Activated CD8-positive, alpha-beta memory T cell treated with anti-CD3 and anti-CD28 coated beads, Interleukin-2, amount 50 U/mL, for 1 hour (primary cell): ENCODE measurements at regions not wholly inside any gene's neighbourhood (a gene's known extent, or its start where the extent isn't known, plus 50 kb on each side); places are given as distances from the start of the nearest gene placed in this dataset.

Experiments used
- DNase-seq: peaks from one replicate; pipeline ENCODE4 v3.0.0-alpha.2; 2020; ENCODE audit errors: extremely low read depth

DNA sequence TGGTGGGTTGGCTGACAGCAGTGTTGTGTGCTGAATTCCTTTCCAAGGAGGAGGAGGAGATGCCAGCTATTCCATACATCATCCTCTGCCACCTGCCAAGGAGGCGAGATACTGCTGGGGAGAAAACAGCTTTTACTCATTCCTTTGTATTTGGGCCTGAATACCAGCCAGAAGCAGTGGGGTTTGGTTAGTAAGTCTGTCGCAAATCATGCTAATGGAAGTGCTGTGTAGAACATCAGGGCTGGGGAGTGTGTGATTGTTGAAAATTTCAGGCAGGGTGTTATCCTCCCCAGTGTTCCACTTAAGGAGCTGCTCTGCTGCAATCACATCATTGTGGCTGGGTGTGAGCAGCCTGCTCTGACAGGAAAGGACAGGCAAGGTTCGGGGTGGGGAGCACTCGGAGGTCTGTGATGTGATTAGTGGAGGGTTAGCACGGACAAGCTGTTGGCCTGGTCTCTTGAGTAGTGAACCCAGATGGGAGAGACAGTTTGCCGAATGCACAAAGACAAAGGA is 128.2 kb upstream of the DLX2 start:
- DNase-seq = no peak

DNA sequence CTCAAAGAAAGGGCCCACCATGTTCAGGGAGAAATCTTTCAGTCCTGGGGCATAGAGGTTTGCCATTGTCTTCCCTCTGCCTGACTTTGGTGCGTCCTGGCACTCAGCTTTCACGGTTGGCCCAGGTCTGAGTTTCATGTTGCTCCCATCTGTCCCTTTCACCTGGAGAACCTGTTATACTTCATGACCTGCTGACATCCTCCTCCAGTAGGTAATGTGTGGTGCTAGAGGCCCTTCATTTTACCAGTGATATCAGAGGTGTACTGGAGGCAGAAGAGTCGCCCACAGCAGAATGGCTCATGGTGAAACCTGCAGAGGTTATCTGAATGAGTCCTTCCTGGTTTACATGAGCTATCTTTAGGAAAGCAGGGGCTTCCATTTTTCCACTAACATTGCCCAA is 128.8 kb upstream of the DLX2 start:
- DNase-seq = no peak

DNA sequence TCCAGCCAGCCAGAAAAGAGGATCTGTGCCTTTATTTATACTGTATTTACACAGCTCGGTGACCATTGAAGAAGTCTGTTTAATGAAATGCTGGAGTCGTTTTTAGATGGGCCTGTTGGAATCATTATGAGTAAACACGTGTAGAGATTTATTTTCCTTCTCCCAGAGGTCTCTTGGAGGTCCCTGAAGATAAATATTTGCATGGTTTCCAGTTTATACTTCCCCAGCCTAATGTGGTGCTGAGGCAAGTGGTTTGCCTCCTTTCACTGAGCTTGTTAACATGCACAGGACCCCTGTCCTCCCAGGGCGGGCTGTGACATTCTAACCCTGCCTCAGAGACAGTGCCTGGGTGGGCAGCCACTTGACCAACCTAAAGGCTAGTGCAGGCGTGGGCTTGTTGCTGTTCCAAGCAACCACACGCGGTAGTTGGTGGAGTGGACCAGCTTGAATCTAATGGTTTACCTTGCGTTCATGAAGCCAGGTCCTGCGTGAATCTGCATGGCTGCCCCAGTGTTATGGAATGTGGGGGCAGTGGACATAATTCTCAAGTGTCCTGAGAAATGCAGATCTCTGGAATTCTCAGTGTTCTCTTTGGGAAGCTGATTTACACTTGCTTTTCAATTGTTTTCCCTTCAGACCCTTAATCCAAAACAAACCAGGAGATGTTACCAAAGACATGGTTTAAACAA is 130.2 kb upstream of the DLX2 start:
- no peak for DNase-seq

DNA sequence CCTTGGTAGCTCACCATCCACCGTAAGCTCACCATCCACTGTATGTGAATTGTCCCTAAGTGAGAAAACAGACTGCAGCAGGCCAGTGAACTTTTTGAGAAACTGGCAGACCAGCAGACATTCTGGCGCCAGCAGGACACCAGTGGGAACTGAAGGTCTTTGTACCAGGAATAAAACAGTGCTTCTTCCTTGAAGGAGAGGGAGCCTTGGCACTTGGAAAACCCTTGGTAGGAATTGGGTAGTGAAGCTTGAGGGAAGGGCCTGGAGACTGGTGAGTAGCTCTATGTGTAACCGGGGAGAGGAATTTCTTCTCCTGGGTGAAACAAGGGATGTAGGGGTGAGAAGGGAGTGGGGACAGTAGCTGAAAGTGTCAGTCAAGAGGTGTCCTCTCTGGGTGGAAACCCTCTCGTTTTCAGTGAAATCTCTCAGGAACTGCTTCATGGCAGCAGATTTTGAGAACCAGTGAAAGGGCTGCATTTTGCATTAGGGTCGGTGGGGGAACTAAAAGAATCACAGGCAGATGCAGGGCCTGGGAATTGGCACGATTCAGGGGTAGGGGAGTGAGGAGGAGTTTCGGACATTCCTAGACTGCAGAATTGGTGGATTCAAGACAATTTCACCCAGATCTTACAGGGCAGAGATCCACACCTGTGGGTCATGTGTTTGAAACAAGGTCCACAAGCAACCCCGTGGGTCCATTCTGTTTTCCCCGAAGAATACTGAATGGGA is 131.5 kb upstream of the DLX2 start:
- DNase-seq = no peak

DNA sequence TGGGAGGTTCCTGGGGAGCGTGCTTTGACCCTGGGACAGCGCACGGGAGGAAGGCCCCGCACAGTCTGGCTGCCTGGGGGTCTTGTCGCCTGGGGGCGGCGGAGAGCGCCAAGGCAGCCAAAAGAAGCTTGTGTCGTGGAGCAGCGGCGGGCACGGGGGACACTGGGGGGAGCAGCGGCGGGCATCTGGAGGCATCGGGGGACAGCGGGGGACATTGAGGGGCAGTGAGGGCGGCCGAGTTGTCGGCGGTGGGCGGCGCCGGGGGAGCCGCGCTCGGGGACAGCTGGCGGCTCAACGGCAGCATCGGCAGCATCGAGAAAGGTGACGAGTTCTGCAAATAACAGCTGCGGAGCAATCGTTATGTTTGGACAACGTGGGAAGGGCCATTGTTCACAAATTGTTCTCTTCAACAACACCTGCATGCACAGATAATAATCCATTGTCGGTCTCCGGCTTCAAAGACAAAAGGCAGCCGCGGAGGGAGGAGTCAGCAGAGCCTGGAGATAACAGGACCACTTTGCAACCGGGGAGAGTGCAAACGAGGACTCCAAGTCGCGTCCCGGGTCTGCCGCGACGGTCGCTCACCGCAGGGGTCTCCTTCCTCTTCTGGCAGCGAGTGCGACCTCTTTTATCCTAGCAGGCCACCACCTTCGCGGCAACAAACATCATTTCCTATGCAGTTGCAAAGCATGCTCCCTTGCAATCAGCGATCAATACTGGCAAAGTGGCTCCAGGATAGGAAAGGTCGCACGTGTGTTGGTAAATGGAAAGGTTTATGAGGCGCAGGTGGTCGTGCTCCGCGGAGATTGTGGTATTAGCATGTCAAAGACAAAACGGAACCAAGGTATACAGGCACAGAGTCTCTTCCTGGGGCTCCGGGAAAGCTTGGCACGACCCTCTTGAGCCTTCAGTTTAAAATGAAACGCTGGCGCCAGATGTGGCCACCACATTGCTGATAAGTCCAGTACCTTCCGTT is 132.3 kb upstream of the DLX2 start:
- no peak for DNase-seq

DNA sequence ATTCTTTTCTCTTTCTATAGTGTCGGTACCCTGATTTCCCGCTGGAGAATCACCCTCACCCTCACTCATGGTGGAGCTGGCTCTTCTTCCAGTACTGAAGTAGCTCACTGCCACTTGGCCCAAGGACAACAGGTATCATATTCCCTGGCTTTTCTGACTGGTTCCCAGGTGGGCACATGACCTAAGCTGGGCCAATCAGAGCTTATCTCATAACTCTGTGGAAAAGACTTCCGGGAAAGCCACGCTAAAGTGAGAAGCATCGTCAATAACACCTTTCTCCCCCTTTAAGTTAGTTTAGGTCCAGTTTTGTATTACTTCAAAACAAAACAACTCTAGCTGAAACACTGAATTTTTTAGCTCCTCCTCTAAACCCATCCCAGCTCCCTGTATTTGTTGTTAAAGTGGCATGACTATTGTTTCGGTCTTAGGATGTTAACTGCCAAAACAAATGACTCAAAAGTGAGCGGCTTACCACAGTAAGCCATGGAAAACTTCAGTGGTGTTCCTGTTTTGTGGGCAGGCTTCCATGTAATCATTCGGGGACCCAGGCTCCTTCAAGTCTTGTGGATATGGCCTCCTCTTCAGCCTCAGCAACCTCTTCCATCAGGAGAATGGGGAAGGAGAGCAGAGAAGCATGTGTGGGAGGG is 137.4 kb upstream of the DLX2 start:
- DNase-seq = no peak

DNA sequence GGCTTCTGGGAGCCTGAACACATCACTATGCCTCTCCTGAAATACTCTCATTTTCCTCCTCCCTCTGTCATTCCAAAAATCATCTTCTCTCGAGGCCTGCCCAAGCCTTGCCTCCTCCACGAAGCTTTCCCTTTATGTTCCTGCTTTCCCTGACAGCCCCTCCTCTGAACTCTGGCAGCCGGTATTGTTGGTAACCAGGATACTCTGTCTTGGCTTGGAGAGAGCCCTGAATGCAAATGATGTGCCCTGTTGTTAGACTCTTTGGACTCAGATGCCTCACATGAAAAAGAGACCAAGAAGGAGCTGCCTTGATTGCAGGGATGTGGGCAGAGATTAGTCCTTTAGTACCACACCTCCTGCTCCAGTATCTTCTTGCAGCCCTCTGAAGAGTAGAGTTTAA is 138.5 kb upstream of the DLX2 start:
- no peak for DNase-seq

DNA sequence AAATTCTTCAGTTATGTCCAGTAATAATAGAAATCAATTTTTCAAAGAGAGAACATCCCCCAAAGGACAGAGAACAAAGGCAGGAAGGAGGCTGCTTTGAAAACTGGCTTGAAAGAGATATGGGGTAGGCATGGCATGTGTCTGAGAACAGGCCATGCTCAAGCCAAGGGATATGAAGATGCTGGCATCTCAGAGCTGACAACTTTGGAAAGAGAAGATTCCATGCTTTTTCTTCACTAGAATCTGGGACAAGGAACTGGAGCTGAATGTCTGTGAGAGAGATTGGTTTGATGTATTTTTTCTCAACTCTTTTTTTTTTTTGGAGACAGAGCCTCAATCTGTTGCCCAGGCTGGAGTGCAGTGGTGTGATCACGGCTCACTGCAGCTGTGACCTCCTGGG is 139.8 kb upstream of the DLX2 start:
- no peak for DNase-seq

DNA sequence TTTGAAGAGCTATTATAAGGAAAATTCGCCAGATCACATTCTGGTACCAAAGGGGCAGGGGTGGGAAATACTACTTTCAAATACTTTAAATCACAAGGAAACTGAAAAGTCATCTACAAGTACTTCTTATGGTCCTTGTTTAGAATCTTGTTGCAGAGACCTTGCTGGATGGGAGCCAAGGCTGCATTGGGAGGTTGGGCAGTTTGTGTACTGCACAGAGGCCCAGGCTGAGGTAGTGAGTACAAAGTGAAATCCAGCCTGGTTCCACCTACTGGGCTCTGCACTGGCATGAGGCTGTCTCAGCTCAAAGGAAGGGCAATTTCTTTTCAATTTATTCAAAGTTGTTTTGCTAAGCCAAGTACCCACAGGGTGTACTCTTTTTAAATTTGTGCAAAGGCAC is 140.3 kb upstream of the DLX2 start:
- DNase-seq = no peak

DNA sequence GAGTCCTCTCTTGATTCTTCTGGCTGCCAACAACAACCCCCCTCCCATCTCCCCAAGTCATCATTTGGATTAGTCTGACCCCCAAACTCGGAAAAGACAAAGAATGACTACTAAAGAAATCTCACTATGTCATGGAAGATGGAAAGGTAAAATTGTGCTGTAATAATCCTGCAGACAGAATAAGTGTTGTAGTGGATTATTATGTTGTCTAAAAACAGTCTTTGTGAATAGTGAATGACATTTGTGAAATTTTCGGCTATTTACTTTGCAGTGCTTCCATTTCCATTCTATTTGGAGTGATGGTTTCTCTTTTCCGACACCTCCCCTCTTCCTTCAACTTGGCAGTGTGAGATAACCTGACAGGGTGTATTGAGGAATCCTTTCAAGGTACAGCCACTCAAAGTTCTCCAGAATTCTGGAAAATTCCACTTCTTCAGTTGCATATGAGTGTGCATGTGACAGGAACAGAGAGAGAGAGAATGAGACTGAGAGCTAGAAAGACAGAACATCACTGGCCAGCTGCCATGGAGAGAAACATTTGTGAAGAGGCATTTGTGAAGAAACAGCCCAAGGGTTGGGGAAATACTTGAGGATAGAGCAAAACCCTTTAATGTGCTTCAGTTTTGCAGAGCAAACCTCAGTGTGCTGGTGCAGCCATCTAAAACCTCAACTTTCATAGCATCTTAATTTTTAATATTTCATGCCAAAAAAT is 141.9 kb upstream of the DLX2 start:
- DNase-seq = no peak

DNA sequence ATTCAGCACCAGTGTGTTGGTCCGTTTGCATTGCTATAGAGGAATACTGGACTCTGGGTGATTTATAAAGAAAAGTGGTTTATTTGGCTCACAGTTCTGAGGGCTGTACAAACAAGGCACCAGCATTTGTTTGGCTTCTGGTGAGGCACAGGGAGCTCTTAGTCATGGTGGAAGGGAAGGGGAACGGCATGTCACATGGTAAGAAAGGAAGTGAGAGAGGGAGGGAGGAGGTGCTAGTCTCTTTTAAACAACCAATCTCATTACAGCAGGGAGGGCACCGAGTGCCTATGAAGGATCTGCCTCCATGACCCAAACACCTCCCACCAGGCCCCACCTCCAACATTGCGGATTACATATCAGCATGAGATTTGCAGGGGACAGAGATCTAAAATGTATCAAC is 143.9 kb upstream of the DLX2 start:
- no peak for DNase-seq

DNA sequence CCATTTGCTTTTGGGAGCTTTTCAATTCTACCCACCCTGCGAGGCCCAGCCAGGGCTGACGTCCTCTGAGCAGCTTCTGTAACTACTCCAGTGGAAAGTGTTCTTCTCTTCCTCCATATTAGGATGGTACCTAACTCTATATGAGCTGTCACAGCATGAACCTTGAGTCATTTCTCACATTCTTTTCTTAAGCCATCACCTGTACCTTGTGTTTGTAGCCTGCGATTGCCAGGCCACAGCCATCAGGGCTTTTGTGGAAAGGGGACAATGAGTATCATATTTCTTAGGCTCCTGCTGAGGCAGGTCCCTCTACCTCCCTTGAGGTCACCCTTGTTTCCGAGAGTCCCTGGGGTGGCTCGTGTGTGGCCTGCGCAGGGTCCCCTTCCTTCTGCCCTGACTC is 144.5 kb upstream of the DLX2 start:
- DNase-seq = no peak

DNA sequence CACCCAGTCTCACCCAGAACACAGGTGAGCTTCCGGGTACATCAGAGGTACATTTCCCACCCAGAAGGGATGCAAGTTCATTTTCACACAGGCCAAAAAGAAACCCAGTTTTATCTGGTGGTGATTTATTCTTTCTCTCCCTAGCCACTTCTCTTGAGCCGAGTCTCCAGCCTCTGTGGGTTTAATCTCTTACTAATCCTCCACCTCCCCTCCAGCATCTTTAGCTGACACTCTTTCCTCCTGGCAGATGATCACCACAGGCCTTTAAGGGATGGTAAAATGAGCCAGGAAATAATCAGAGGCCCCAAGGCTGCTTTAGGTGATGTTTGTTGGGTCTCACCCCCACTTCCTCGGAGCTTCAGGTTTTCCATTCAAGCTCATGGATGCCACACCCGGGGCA is 145.7 kb upstream of the DLX2 start:
- no peak for DNase-seq

DNA sequence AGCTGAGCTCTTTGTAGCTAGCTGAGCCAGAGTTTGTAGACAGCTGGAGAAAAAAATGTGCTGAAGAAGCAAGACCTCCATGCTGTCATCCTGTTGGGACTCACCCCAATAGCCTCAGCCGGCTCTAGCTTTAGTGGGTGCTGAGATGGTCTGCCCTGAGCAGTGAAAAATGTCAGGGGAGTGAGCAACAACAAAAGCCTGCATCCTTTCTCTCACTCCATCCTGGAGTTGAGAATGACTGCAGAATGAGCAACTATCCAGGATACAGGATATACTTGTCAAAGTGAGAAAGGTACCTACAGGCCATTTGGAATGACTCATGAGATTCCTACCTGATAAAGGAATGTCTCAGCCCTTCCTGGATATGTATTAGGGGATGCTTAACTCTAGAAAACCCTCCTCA is 146.1 kb upstream of the DLX2 start:
- no peak for DNase-seq

DNA sequence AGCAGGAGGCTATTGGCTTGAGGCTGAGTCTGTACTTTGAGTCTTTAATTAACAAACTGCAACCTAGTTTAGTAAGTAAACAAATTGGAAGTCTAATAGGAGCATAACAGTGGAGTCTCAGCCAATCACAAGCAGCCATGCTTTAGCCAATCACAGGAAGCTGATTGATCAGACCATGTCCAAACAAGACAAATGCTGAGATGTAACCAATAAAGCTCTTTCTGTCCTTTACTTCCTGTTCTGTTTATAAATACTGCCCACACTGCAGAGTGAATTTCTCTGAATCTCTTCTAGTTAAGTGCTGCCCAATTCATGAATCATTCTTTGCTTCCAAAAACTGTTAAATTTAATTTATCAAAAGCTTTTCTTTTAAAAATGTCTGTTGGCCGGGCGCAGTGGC is 146.6 kb upstream of the DLX2 start:
- DNase-seq = no peak

DNA sequence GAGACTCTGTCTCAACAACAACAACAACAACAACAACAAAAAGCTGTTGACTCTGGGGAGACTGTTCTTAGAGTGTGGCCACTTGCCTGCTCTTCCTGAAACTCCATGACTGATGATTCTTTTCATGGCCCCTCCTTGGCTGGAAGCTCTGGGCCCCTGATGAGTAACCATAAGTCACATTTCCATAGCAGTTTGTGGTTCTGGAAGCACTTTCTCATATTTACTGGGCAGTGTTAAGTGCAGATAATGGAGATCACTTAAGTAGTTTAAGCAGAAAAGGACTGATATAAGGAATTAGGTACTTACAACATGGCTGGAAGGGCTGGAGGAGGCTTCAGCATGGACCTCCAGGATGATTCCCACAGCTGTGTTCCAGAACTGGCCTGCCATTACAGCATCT is 147.3 kb upstream of the DLX2 start:
- no peak for DNase-seq

DNA sequence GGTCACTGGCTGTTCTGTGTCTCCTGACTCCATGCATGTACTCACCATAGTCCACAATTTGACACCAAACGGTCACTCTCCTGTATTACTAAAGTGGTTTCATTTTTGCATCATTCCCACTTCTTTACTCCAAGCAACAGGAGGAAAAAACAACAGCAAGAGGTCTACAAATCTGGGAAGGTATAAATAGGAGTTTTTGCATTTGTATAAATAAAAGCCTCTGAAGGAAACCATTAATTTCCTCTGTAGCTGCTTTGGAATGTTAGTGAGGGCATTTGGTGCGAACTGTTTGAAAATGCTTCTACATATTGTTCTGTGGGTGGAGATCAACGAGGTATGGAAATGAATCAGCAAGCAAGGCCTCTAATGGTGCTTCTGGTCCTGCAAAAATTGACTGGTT is 148.5 kb upstream of the DLX2 start:
- DNase-seq = no peak

DNA sequence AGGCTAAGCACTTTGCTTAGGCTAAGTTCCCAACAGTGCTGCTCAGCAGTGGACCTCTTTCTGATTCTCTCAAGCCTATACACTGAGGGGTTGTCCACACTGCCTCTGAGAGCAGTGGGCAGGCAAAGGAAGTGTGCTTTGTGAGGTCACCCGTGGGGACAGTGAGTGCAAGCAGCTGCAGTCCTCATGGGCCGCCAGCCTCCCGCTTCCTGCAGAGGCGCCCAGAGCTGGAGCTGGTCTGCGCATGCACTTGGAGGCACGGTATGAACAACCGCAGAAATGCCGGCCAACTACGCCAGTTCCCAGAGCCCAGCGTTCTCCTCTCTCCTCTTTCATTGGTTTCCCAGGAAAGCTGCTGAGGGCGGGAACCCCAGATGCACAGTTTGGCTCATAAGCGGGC is 149.5 kb upstream of the DLX2 start:
- no peak for DNase-seq

DNA sequence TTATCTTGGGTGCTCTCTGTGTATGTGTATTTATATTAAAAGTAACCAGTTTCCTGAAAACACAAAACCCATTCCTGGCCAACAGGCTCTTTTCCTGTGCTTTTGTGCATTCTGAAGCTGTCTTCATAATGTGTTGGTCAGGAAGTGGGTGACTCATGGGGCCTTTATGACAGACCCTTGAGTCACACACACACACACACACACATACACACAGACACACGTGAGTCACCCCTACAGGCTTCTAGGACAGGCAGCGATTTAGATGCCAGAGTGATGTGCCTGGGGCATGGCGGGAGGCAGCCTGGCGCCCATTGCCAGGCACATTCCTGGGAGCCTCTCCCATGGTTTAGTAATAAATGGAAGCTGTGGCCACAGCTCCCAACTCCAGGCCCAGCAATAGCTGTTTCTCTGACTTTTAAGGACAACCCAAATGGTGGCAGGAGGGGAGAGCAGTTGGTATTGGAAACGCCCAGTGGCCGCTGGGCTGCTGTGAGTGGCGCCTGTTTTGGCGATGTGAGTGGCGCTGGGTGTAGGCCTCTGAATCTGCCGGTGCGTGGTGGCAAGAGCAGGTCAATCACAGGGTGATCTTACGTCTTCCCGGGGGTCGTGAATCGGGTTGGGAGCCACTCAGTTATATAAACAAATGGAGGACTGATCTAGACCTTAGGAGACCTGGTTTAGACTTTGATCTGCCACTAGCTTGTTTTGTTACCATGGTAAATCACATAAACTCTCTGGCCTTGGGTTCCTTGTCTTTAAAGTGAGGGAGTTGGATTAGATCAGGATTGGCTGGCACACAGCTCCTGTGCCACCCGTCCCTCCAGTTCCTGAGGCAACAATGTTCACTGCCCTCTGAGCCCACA is 150.7 kb upstream of the DLX2 start:
- DNase-seq = no peak

DNA sequence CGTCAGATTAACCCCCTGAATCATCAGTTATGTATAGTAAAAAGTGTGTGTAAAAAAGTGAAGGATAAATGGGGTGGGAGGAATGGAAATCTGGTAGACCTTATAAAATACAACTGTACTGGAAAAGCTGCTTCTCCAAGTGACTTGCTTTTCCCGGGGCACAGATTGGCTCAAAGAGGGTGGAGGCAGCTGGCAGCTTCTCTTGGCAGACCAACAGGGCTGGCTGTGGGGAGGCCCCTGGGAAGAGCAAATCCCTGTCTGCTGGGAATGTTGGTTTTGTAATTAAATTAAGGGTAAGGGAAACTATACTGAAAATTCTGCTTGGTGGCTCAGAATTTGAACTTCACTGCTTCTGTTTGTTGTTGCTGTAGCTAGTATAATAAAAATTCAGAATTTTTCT is 154.2 kb upstream of the DLX2 start:
- no peak for DNase-seq
